ENCODE measurements at regions not wholly inside any gene's neighbourhood (a gene's known extent, or its start where the extent isn't known, plus 50 kb on each side); places are given as distances from the start of the nearest gene placed in this dataset.

DNA sequence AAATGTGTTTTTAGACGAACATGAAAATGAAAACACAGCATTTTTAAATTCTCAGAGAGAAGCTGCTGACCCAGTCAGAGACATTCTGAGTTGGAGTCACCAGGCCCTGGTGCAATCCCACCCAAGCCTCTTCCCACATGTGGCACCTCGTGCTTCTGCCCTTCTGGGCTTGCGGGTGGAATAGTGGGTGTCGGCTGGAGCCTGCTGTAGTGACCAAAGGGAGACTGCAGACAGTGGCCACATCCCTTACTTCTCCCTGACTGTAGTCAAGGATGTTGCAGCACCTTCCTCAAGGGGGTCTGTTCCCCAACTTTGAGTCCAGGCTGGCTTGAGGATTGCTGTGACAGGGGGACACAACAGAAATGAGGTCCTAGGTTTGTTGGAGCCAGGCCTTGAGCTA lies 104.4 kb upstream of the GLI2 start:
- TF ChIP-seq POLR2A (IDR thresholded peaks at IDR 0.05), result no peak
- TF ChIP-seq, protein P1, sequence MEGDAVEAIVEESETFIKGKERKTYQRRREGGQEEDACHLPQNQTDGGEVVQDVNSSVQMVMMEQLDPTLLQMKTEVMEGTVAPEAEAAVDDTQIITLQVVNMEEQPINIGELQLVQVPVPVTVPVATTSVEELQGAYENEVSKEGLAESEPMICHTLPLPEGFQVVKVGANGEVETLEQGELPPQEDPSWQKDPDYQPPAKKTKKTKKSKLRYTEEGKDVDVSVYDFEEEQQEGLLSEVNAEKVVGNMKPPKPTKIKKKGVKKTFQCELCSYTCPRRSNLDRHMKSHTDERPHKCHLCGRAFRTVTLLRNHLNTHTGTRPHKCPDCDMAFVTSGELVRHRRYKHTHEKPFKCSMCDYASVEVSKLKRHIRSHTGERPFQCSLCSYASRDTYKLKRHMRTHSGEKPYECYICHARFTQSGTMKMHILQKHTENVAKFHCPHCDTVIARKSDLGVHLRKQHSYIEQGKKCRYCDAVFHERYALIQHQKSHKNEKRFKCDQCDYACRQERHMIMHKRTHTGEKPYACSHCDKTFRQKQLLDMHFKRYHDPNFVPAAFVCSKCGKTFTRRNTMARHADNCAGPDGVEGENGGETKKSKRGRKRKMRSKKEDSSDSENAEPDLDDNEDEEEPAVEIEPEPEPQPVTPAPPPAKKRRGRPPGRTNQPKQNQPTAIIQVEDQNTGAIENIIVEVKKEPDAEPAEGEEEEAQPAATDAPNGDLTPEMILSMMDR (IDR thresholded peaks at IDR 0.05), result no peak

Measured in esophagus squamous epithelium (tissue), 4 donors.